K562 (cell line): ENCODE measurements at regions not wholly inside any gene's neighbourhood (a gene's known extent, or its start where the extent isn't known, plus 50 kb on each side); places are given as distances from the start of the nearest gene placed in this dataset.

Experiments used
- CTCF ChIP-seq, 3 experiments: IDR thresholded peaks in 2 of 3; conservative IDR thresholded peaks in 1 of 3; 2 replicates each; pipeline ENCODE4 v1.5.1; 2011 to 2012; ENCODE audit warnings: low read length in 3 of 3, mild to moderate bottlenecking in 3 of 3, control low read depth in 2 of 3, improper control_type of control experiment in 1 of 3, inconsistent platforms in 1 of 3, low read depth in 1 of 3, mixed read lengths in 1 of 3, moderate library complexity in 1 of 3; ENCODE audit not compliant: insufficient read depth in 2 of 3
- DACH1 ChIP-seq: fragments of 450-650 bp; IDR thresholded peaks from 2 replicates; pipeline ENCODE4 v1.6.1; 2018; ENCODE audit not compliant: partially characterized antibody
- NCOA2 ChIP-seq, 2 experiments: fragments of 450-650 bp; IDR thresholded peaks; 2 replicates each; pipeline ENCODE4 v1.6.1; 2018; ENCODE audit warnings: mild to moderate bottlenecking in 2 of 2, moderate library complexity in 1 of 2; ENCODE audit not compliant: partially characterized antibody in 2 of 2
- POLR2A ChIP-seq: fragments of 450-650 bp; conservative IDR thresholded peaks from 2 replicates; pipeline ENCODE4 v1.6.1; 2016
- POLR2AphosphoS5 ChIP-seq: IDR thresholded peaks from 2 replicates; pipeline ENCODE4 v1.6.1; 2011; ENCODE audit warnings: mild to moderate bottlenecking, low read depth, low read length, moderate library complexity; ENCODE audit not compliant: control insufficient read depth, insufficient read depth
- TAF1 ChIP-seq: IDR thresholded peaks from 2 replicates; pipeline ENCODE4 v1.6.1; 2011; ENCODE audit warnings: mild to moderate bottlenecking, low read length, moderate library complexity; ENCODE audit not compliant: insufficient read depth, control insufficient read depth, severe bottlenecking; ENCODE audit errors: extremely low read depth
- TAL1 ChIP-seq: fragments of 450-650 bp; IDR thresholded peaks from 2 replicates; pipeline ENCODE4 v1.6.1; 2016; ENCODE audit warnings: mild to moderate bottlenecking
- TCF7L2 ChIP-seq: fragments of 150-350 bp; IDR thresholded peaks from 2 replicates; pipeline ENCODE4 v1.6.1; 2016; ENCODE audit warnings: low read depth, mild to moderate bottlenecking, low read length, moderate library complexity
- ZBTB11 ChIP-seq, 3 experiments: fragments of 200-800 bp in 1 of 3; fragments of 250-450 bp in 1 of 3; fragments of 450-650 bp in 1 of 3; sonication (Bioruptor Pico) in 1 of 3; sonication (Bioruptor generic) in 1 of 3; formaldehyde crosslinking in 1 of 3; IDR thresholded peaks; 2 replicates each; pipeline versions ENCODE4 v1.6.1 to v1.8.0; 2016 to 2022; ENCODE audit warnings: mild to moderate bottlenecking in 2 of 3, missing genetic modification characterization in 2 of 3, missing compliant biosample characterization in 1 of 3, moderate library complexity in 1 of 3
- ZBTB7A ChIP-seq: IDR thresholded peaks from 2 replicates; pipeline ENCODE4 v1.6.1; 2011; ENCODE audit warnings: low read depth, mild to moderate bottlenecking, low read length, moderate library complexity, borderline replicate concordance; ENCODE audit not compliant: control insufficient read depth
- ZNF274 ChIP-seq: IDR thresholded peaks from 2 replicates; pipeline ENCODE4 v1.6.1; 2011; ENCODE audit warnings: low read depth, mild to moderate bottlenecking, low read length, moderate library complexity, borderline replicate concordance
- ZNF431 ChIP-seq: sonication (generic); formaldehyde crosslinking; IDR thresholded peaks from 2 replicates; pipeline ENCODE4 v1.8.0; 2022; ENCODE audit warnings: mild to moderate bottlenecking, missing genetic modification reagents
- ZNF551 ChIP-seq: fragments of 250-450 bp; sonication (Bioruptor Pico); IDR thresholded peaks from 2 replicates; pipeline ENCODE4 v1.5.0; 2021; ENCODE audit warnings: mild to moderate bottlenecking, moderate library complexity

GRCh38 chr1:198922638-198923430 lies 284.0 kb downstream of the PTPRC start:
- no peak for TF ChIP-seq NCOA2 (IDR thresholded peaks at IDR 0.05; ENCODE audit: partially characterized antibody in 2 of 2)
- TF ChIP-seq ZBTB7A: no peak
- TF ChIP-seq TAL1: no peak
- TF ChIP-seq CTCF (IDR thresholded peaks at IDR 0.05 in 2 of 3, conservative IDR thresholded peaks at IDR 0.05 in 1 of 3; ENCODE audit: insufficient read depth in 2 of 3, low read depth in 1 of 3, low read length in 3 of 3): no peak
- TF ChIP-seq ZNF551 (CRISPR knock-in tag): no peak
- no peak for TF ChIP-seq ZBTB11 (CRISPR knock-in tag; IDR thresholded peaks at IDR 0.05)
- no peak for TF ChIP-seq DACH1
- TF ChIP-seq TCF7L2: no peak
- TF ChIP-seq POLR2A: no peak
- no peak for TF ChIP-seq ZNF274
- no peak for TF ChIP-seq TAF1
- no peak for TF ChIP-seq POLR2AphosphoS5
- TF ChIP-seq ZNF431 (CRISPR knock-in tag): no peak
